SW480 (cell line): ENCODE measurements at regions not wholly inside any gene's neighbourhood (a gene's known extent, or its start where the extent isn't known, plus 50 kb on each side); places are given as distances from the start of the nearest gene placed in this dataset.

Experiments used
- DNase-seq: peaks from one replicate; pipeline ENCODE4 v3.0.0-alpha.2; 2016; ENCODE audit warnings: low spot score

GRCh38 chr15:31752905-31753304 is 277.4 kb upstream of the CHRNA7 start:
- DNase-seq, result no peak

- peak; percentile 59 for DNase-seq
These were observed 272.2 kb upstream of the CHRNA7 start for GRCh38 chr15:31758126-31758525.

GRCh38 chr15:31768055-31768454 is 262.3 kb upstream of the CHRNA7 start:
- no peak for DNase-seq

GRCh38 chr15:31774045-31774444 is 256.3 kb upstream of the CHRNA7 start:
- DNase-seq, result no peak

GRCh38 chr15:31776039-31776438 is 254.3 kb upstream of the CHRNA7 start:
- DNase-seq, result no peak

GRCh38 chr15:31781261-31781660 is 249.1 kb upstream of the CHRNA7 start:
- no peak for DNase-seq

- no peak for DNase-seq
These were observed 248.1 kb upstream of the CHRNA7 start for GRCh38 chr15:31782016-31782783.

GRCh38 chr15:31782951-31783350 is 247.4 kb upstream of the CHRNA7 start:
- DNase-seq, result no peak

GRCh38 chr15:31786360-31786759 is 244.0 kb upstream of the CHRNA7 start:
- DNase-seq, result no peak

- DNase-seq, result no peak
These were observed 242.2 kb upstream of the CHRNA7 start for GRCh38 chr15:31788104-31788503.

GRCh38 chr15:31792611-31793199 is 237.6 kb upstream of the CHRNA7 start:
- DNase-seq, result no peak

GRCh38 chr15:31799319-31799714 is 231.0 kb upstream of the CHRNA7 start:
- DNase-seq, result no peak

- DNase-seq, result no peak
These were observed 230.5 kb upstream of the CHRNA7 start for GRCh38 chr15:31799715-31800321.

GRCh38 chr15:31801152-31801551 is 229.2 kb upstream of the CHRNA7 start:
- no peak for DNase-seq

GRCh38 chr15:31802761-31803160 is 227.6 kb upstream of the CHRNA7 start:
- DNase-seq, result no peak

GRCh38 chr15:31803388-31803884 is 226.9 kb upstream of the CHRNA7 start:
- DNase-seq, result no peak

GRCh38 chr15:31805090-31805662 is 225.1 kb upstream of the CHRNA7 start:
- no peak for DNase-seq

GRCh38 chr15:31806106-31806505 is 224.2 kb upstream of the CHRNA7 start:
- no peak for DNase-seq

- no peak for DNase-seq
These were observed 218.7 kb upstream of the CHRNA7 start for GRCh38 chr15:31811641-31812040.

GRCh38 chr15:31814082-31814481 is 216.2 kb upstream of the CHRNA7 start:
- DNase-seq, result no peak

- DNase-seq, result no peak
These were observed 214.7 kb upstream of the CHRNA7 start for GRCh38 chr15:31815411-31816155.

GRCh38 chr15:31822463-31822862 is 207.9 kb upstream of the CHRNA7 start:
- DNase-seq, result no peak
